ENCODE measurements at regions not wholly inside any gene's neighbourhood (a gene's known extent, or its start where the extent isn't known, plus 50 kb on each side); places are given as distances from the start of the nearest gene placed in this dataset.

GRCh38 chr14:54140551-54140950 lies 183.9 kb upstream of the BMP4 start:
- TF ChIP-seq, protein P1, sequence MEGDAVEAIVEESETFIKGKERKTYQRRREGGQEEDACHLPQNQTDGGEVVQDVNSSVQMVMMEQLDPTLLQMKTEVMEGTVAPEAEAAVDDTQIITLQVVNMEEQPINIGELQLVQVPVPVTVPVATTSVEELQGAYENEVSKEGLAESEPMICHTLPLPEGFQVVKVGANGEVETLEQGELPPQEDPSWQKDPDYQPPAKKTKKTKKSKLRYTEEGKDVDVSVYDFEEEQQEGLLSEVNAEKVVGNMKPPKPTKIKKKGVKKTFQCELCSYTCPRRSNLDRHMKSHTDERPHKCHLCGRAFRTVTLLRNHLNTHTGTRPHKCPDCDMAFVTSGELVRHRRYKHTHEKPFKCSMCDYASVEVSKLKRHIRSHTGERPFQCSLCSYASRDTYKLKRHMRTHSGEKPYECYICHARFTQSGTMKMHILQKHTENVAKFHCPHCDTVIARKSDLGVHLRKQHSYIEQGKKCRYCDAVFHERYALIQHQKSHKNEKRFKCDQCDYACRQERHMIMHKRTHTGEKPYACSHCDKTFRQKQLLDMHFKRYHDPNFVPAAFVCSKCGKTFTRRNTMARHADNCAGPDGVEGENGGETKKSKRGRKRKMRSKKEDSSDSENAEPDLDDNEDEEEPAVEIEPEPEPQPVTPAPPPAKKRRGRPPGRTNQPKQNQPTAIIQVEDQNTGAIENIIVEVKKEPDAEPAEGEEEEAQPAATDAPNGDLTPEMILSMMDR (IDR thresholded peaks at IDR 0.05; ENCODE audit: extremely low read depth, low read depth, low read length) = no peak
- H4K20me1 ChIP-seq (ENCODE audit: insufficient read depth, low read length) = no peaks in the 10 kb centered on the region
- H3K27ac ChIP-seq (ENCODE audit: low read depth, low read length) = no peak overlapping the region
- no peaks in the 10 kb centered on the region for H3K9me3 ChIP-seq (ENCODE audit: low read depth, low read length)
- no peaks in the 10 kb centered on the region for H3K36me3 ChIP-seq (ENCODE audit: insufficient read depth, low read length)
- H3K4me1 ChIP-seq (ENCODE audit: insufficient read depth, low read length) = no peaks in the 10 kb centered on the region
- H3K27me3 ChIP-seq (ENCODE audit: insufficient read depth, low read length) = peaks cover 7% of the 10 kb centered on the region
- H2AFZ ChIP-seq (ENCODE audit: low read length) = no peak overlapping the region
- H3K4me3 ChIP-seq (ENCODE audit: insufficient read depth, low read length) = no peak overlapping the region
- no peaks in the 10 kb centered on the region for H3K79me2 ChIP-seq (ENCODE audit: insufficient read depth, low read length)
- no peak overlapping the region for H3K4me2 ChIP-seq (ENCODE audit: insufficient read depth, low read length)
- no peak for DNase-seq (ENCODE audit: insufficient read length, low spot score, missing footprints)

DNA sequence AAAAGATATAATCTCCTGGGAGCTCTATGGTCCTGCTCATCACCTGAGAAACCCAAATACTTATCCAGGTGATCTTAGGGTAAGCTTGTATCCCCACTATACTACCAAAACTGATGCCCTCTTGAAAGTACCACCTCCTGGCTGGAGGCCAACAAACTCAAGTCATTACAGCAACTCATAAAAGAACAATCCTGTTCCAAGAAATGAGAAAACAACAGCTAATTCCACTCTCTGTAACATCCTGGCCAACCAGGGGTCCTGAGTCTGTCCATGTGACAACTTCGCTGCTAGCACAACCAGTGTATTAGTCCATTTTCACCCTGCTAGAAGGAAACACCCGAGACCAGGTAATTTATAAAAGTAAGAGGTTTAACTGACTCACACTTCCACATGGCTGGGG lies 190.0 kb upstream of the BMP4 start:
- H3K9me3 ChIP-seq (ENCODE audit: low read depth, low read length) = no peaks in the 10 kb centered on the region
- H3K27me3 ChIP-seq (ENCODE audit: insufficient read depth, low read length) = peaks cover 7% of the 10 kb centered on the region
- no peaks in the 10 kb centered on the region for H3K36me3 ChIP-seq (ENCODE audit: insufficient read depth, low read length)
- H3K27ac ChIP-seq (ENCODE audit: low read depth, low read length) = no peak overlapping the region
- no peaks in the 10 kb centered on the region for H3K79me2 ChIP-seq (ENCODE audit: insufficient read depth, low read length)
- H4K20me1 ChIP-seq (ENCODE audit: insufficient read depth, low read length) = no peaks in the 10 kb centered on the region
- DNase-seq (ENCODE audit: insufficient read length, low spot score, missing footprints) = no peak
- no peak overlapping the region for H3K4me2 ChIP-seq (ENCODE audit: insufficient read depth, low read length)
- H2AFZ ChIP-seq (ENCODE audit: low read length) = no peak overlapping the region
- H3K4me3 ChIP-seq (ENCODE audit: insufficient read depth, low read length) = no peak overlapping the region
- no peaks in the 10 kb centered on the region for H3K4me1 ChIP-seq (ENCODE audit: insufficient read depth, low read length)
- TF ChIP-seq, protein P1 (IDR thresholded peaks at IDR 0.05; ENCODE audit: extremely low read depth, low read depth, low read length) = no peak

- no peak for DNase-seq (ENCODE audit: insufficient read length, low spot score, missing footprints)
Measured at GRCh38 chr14:54147282-54147681, 190.7 kb upstream of the BMP4 start.

GRCh38 chr14:54147758-54148157 lies 191.1 kb upstream of the BMP4 start:
- Histone ChIP-seq H2AFZ (ENCODE audit: low read length) (no peak overlapping the region), H3K4me2 (ENCODE audit: insufficient read depth, low read length) (no peak overlapping the region), H3K27ac (ENCODE audit: low read depth, low read length) (no peak overlapping the region), H3K36me3 (ENCODE audit: insufficient read depth, low read length) (no peaks in the 10 kb centered on the region), H3K27me3 (ENCODE audit: insufficient read depth, low read length) (peaks cover 5% of the 10 kb centered on the region), H3K9me3 (ENCODE audit: low read depth, low read length) (no peaks in the 10 kb centered on the region), H4K20me1 (ENCODE audit: insufficient read depth, low read length) (no peaks in the 10 kb centered on the region), H3K4me3 (ENCODE audit: insufficient read depth, low read length) (no peak overlapping the region), H3K79me2 (ENCODE audit: insufficient read depth, low read length) (no peaks in the 10 kb centered on the region), H3K4me1 (ENCODE audit: insufficient read depth, low read length) (no peaks in the 10 kb centered on the region)
- TF ChIP-seq, protein P1 (IDR thresholded peaks at IDR 0.05; ENCODE audit: extremely low read depth, low read depth, low read length) = no peak
- no peak for DNase-seq (ENCODE audit: insufficient read length, low spot score, missing footprints)

More at GRCh38 chr14:54147282-54147681, 190.7 kb upstream of the BMP4 start:
- TF ChIP-seq, protein P1 (IDR thresholded peaks at IDR 0.05; ENCODE audit: extremely low read depth, low read depth, low read length) = no peak
- Histone ChIP-seq H3K27ac (ENCODE audit: low read depth, low read length) (no peak overlapping the region), H3K36me3 (ENCODE audit: insufficient read depth, low read length) (no peaks in the 10 kb centered on the region), H3K79me2 (ENCODE audit: insufficient read depth, low read length) (no peaks in the 10 kb centered on the region), H2AFZ (ENCODE audit: low read length) (no peak overlapping the region), H3K4me1 (ENCODE audit: insufficient read depth, low read length) (no peaks in the 10 kb centered on the region), H3K4me2 (ENCODE audit: insufficient read depth, low read length) (no peak overlapping the region), H3K27me3 (ENCODE audit: insufficient read depth, low read length) (peaks cover 7% of the 10 kb centered on the region), H3K9me3 (ENCODE audit: low read depth, low read length) (no peaks in the 10 kb centered on the region), H3K4me3 (ENCODE audit: insufficient read depth, low read length) (no peak overlapping the region), H4K20me1 (ENCODE audit: insufficient read depth, low read length) (no peaks in the 10 kb centered on the region)
